Astrocyte of the cerebellum (primary cell): ENCODE measurements at regions not wholly inside any gene's neighbourhood (a gene's known extent, or its start where the extent isn't known, plus 50 kb on each side); places are given as distances from the start of the nearest gene placed in this dataset.
"Not testable (repeated sequence)": the region's sequence is repeated elsewhere in the genome, so short reads cannot be mapped to it uniquely, and the experiment has no call there.

Experiments used
- DNase-seq: peaks from one replicate; pipeline ENCODE4 v3.0.0-alpha.2; 2011; ENCODE audit warnings: low read depth
- H3K4me3 ChIP-seq: 2 replicates; pipeline ENCODE4 v1.5.1; 2011; ENCODE audit warnings: mild to moderate bottlenecking, low read depth, low read length, moderate library complexity
- in situ Hi-C: cut with HindIII; loops from 2 replicates; pipeline ENCODE4 v1.10.0; 2017; ENCODE audit warnings: low sequenced_read_pairs
- TF ChIP-seq, protein P1 (sequence below): IDR thresholded peaks from 2 replicates; pipeline ENCODE4 v1.5.1; 2012; ENCODE audit warnings: low read length, low read depth, moderate library complexity, mild to moderate bottlenecking; ENCODE audit errors: missing control alignments

DNA sequence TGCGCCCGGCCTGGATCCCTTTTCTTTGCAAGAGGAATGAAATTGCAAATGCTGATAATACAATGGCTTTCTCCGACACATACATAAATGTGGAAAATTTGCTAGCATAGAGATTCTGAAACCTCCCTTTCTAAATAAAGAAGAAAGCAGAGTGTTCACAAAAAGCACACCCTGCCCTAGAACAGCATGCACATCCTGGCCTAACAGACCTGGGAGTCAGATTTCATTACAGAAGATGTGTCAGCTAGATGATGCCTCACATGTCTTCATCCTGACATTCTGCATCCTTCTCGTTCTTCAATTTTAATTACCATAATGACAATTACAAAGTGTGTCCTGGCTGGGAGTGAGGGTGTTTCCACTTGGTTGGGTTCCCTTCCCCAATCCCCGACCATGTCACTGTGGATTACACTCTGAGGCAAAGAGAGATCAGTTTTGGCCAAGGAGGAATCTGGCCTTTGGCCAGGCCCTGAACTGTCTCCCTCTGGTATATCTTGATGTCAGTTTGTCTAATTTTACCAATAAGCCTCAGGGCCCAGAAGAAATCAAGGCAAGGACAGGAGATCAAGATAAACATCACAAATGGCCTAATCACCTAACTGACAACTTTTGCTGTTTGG is 104.9 kb upstream of the SPATA12 start:
- no peak overlapping the region for H3K4me3 ChIP-seq
- TF ChIP-seq, protein P1, sequence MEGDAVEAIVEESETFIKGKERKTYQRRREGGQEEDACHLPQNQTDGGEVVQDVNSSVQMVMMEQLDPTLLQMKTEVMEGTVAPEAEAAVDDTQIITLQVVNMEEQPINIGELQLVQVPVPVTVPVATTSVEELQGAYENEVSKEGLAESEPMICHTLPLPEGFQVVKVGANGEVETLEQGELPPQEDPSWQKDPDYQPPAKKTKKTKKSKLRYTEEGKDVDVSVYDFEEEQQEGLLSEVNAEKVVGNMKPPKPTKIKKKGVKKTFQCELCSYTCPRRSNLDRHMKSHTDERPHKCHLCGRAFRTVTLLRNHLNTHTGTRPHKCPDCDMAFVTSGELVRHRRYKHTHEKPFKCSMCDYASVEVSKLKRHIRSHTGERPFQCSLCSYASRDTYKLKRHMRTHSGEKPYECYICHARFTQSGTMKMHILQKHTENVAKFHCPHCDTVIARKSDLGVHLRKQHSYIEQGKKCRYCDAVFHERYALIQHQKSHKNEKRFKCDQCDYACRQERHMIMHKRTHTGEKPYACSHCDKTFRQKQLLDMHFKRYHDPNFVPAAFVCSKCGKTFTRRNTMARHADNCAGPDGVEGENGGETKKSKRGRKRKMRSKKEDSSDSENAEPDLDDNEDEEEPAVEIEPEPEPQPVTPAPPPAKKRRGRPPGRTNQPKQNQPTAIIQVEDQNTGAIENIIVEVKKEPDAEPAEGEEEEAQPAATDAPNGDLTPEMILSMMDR = no peak
- in situ Hi-C loops = no loop called here
- no peak for DNase-seq

DNA sequence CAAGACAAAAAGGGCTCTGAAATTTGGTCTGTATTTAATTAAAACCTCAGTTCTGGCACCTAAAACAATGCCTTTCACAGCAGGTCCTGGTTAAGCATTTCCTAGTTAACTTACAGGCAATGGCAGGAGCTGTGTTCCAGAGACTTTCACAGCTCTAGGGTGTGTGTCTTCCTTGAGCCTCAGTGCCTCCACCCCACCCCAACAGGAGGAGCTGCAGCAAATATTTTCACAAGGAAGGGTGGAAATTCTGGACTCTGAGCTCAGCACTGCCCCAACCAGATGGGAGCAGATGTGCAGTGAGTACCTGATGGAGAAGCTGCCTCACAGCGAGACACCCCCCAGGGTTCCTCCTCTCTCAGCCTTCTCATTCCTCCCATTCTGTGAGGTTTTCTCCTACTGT is 106.3 kb upstream of the SPATA12 start:
- in situ Hi-C loops = no loop called here
- DNase-seq = no peak
- H3K4me3 ChIP-seq = no peak overlapping the region
- TF ChIP-seq, protein P1 = no peak

DNA sequence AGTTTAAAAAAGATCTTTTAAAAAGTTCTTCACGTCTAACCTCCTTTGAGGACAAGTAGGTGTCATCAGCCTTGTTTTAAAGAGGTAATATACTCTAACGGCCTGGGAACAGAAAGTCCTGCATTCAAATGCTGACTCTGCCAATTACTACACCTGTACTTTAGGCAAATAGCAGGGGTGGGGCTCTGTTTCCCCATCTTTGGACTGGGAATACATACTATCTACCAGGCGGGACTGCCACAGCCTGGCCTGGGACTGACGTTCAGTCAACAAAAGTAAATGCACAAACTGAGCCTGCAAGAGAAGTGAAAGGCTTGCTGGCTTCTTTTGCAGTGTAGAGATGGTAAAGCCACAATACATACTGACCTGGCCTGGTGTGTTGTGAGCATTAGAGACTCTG is 107.6 kb upstream of the SPATA12 start:
- no peak for DNase-seq
- TF ChIP-seq, protein P1 = no peak
- in situ Hi-C loops = no loop called here
- H3K4me3 ChIP-seq = no peak overlapping the region

DNA sequence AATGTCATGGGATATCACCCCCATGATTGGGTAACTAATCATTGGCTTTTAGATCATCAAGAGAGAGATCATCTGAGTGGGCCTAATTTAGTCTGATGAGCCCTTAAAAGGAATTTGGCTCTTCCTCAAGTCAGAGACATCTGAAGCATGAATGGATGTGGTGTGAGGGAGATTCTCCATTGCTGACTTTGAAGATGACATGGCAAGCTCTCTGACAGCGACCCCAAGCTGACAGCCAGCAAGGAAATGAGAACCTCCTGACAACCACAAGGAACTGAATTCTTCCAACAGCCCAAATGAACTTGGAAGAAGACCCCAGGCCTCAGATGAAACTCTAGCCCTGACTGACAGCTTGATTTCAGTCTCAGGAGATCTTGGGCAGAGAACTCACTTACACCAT is 108.4 kb upstream of the SPATA12 start:
- TF ChIP-seq, protein P1 = no peak
- H3K4me3 ChIP-seq = no peak overlapping the region
- no peak for DNase-seq
- in situ Hi-C loops = no loop called here

- no peak for DNase-seq
- in situ Hi-C loops = no loop called here
- TF ChIP-seq, protein P1 = no peak
- no peak overlapping the region for H3K4me3 ChIP-seq
Observed at GRCh38 chr3:56951366-56951765, 109.1 kb upstream of the SPATA12 start.

- DNase-seq, H3K4me3 ChIP-seq, in situ Hi-C loops: not testable (repeated sequence)
Observed at GRCh38 chr3:56945378-56945777, 115.1 kb upstream of the SPATA12 start.

- H3K4me3 ChIP-seq = no peak overlapping the region
- in situ Hi-C loops = no loop called here
- DNase-seq = no peak
- TF ChIP-seq, protein P1 = no peak
Observed at GRCh38 chr3:56942523-56942922, 117.9 kb upstream of the SPATA12 start.
